HK-2 (cell line): ENCODE measurements at regions not wholly inside any gene's neighbourhood (a gene's known extent, or its start where the extent isn't known, plus 50 kb on each side); places are given as distances from the start of the nearest gene placed in this dataset.
"Not testable (repeated sequence)": the region's sequence is repeated elsewhere in the genome, so short reads cannot be mapped to it uniquely, and the experiment has no call there.

Source experiments
- DNase-seq: peaks from one replicate; pipeline ENCODE4 v3.0.0-alpha.2; 2018; ENCODE audit not compliant: unreplicated experiment

- no peak for DNase-seq
These were observed 65.1 kb downstream of the SPRY4 start for GRCh38 chr5:142259758-142260157.

DNA sequence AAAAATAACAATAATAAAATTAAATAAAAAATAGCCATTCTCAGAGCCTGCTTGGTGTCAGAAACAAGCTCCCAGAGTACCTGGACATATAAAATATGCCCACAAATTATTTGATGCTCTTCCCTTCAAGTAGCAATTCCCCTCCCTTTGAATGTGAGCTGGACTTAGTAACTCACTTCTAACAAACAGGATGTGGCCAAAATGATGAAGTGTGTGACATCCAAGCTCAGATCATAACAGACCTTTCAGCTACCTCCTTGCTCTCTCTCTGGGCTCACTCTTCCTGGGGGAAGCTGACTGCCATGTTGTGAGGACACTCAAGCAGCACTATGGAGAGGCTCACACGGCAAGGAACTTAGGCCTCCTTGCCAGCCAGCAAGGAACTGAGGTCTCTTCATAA lies 69.0 kb downstream of the SPRY4 start:
- DNase-seq: no peak

DNA sequence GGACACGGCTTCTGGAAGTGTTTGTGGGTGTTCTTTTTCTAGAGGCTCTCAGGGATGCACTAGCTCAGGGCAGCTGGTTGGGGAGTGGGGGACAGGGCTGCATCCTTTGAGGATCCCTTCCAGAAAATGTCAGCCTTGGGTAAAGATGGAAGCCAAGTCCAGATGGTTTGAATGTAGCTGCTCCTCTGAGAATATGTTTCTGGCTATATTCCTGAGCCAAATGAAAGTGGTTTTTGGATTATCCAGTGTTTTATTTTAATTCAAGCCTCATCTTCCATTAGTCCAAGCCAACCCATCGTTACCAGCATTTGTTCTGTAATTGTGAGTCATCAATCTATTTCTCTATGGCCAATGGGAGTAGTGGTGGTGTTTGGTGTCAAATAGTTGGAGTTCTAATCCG lies 70.4 kb downstream of the SPRY4 start:
- DNase-seq: no peak

DNA sequence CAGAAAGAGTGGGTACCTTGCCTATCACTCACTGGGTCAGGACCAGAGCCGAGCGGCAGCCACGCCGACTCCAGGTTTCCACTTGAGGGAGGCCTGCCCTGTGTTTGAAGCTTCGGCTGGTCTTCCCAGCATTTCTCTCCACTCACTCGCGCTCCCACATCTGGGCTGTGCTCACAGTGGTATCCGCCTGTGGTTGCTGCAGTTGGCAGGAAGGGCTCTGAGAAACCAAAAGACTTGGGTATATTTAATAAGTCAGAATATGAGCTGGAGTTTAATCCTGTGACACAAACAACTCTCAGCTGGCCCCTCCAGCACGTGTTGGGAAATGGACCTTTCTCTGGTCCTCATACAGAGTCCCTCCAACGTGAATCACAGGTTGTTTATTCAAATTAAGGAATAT lies 70.9 kb downstream of the SPRY4 start:
- no peak for DNase-seq

DNA sequence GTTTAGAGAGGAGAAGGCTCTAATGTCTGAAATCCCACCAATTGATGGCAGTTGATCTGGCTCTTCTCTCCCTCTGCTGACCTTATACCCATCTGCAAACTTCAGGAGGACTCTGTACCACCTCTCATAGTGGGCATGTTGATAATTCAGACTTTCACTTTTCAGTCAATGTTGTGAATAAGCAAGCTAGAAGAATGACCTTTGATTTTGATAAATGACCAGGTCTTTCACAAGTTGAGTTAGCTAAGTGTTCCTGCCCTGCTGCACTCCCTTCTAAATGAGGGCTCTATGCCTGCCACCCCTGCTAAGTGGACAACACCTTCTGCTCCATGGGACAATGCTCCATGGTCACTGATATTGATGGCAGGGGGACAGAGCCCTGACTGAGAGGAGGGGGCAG lies 74.7 kb downstream of the SPRY4 start:
- no peak for DNase-seq

DNA sequence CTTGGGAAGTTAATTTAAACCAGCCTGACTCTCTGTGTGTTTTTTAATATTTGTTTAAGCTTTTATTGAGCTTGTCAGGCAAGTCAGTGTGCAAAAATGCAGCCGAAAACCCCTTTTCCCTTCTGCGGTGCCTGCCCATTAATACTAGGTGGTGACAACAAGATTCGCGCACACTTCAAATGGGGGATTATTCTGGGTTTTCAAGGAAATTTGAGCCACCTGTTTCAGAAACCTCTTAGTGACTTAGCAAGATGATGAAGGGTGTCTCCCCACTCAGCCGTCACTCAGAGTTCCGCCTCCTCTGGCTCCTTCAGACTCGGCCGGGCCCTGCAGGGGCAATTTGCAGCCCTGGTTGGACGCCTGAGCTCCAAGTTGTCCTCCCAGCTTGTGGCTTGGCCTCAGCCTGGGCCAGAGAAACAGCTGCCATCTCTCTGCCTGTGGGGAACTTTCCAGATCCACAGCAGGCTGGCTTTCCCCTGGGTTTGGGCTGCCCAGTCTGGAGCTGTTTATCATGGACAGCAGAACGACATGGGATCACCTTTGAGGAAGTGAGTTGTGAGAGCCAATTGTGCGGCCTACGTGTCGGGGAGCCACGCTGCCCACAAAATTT lies 75.9 kb downstream of the SPRY4 start:
- no peak for DNase-seq

GRCh38 chr5:142246258-142246657 lies 78.6 kb downstream of the SPRY4 start:
- DNase-seq: no peak

- no peak for DNase-seq
These were observed 79.0 kb downstream of the SPRY4 start for GRCh38 chr5:142245786-142246185.

GRCh38 chr5:142244440-142244839 lies 80.4 kb downstream of the SPRY4 start:
- DNase-seq: no peak

- DNase-seq: no peak
These were observed 82.5 kb downstream of the SPRY4 start for GRCh38 chr5:142242272-142242671.

DNA sequence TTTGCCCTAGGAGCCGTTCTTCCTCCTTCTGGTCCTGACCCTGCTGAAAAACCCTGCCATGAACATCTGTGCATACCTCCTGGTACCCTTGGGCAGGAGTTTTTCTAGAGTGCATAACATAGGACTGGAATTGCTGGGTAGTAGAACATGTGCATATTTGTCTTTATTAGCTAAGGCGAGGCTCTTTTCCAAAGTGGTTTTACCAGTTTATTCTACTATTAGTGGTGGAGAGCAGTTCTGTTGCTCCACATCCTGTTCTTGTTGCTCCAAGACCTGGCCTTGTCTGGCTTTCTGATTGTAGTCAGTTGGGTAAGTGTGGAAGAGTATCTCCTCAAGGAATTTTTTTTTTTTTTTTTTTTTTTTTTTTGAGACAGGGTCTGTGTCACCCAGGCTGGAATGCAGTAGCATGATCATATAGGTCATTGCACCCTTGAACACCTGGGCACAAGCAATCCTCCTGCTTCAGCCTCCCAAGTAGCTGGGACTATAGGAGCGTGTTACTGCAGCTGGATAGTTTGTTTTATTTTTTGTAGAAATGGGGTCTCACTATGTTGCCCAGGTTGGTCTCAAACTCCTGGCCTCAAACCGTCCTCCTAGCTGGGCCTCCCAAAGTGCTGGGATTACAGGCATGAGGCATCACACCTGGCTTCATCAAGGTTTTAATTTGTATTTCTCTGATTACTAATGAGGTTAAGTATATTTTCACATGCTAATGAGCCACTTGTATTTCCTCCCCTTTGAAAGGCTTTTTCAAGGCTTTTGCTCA lies 85.2 kb downstream of the SPRY4 start:
- DNase-seq: no peak

DNA sequence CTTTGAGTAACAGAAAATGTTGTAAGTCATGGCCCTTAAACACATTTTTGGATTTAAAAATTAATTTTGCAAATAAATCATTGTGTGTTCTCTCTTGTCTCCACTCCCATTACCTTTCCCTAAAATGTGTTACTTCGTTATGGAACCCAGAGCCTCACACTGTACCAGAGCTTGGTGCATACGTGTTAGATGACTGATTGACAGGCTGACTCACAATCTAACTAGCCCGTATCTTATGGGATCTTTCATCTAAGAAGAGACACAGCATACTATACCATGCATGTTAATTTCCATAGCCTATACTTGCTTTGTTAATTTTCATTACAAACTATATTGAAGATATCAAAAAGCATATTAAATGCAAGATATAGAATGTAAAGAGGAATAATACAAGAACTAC lies 87.1 kb downstream of the SPRY4 start:
- no peak for DNase-seq

- DNase-seq: not testable (repeated sequence)
These were observed 88.0 kb downstream of the SPRY4 start for GRCh38 chr5:142236673-142237290.

- no peak for DNase-seq
These were observed 88.8 kb downstream of the SPRY4 start for GRCh38 chr5:142235870-142236672.

GRCh38 chr5:142235050-142235797 lies 89.6 kb downstream of the SPRY4 start:
- DNase-seq: no peak

DNA sequence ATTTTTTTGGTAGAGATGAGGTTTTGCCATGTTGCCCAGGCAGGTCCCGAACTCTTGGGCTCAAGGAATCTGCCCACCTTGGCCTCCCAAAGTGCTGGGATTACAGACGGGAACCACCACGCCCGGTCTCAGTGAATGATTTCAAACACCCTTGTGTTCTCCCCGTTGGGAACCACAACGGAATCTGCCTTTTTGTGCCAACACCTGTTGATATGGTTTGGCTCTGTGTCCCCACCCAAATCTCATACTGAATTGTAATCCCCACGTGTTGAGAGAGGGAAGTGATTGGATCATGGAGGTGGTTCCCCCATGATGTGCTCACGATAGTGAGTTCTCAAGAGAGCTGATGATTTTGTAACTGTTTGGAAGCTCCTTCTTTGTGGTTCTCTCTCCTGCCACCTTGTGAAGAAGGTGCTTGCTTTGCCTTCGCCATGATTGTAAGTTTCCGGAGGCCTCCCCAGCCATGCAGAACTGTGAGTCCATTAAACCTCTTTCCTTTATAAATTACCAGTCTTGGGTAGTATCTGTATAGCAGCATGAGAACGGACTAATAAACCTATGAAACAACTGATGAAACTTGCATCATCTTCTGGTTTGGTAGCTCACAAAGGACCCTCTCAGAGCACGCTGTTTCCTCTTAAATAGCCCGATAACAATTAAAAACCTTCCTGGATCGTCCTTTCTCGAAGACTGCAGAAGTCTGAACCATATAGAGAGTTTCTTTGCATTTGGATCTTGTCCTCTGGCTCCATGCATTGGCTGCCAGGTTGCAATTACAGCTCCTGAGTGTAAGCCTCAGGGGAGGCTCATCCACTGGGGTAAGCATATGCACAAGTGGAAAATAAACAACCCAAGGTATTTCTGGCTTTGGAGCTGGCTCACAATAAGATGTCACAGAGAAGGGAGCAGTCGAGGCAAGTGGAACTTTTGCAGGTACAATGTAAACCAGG lies 91.5 kb downstream of the SPRY4 start:
- no peak for DNase-seq

GRCh38 chr5:142230949-142231348 lies 93.9 kb downstream of the SPRY4 start:
- DNase-seq: not testable (repeated sequence)

GRCh38 chr5:142225141-142225540 lies 99.7 kb downstream of the SPRY4 start:
- no peak for DNase-seq

DNA sequence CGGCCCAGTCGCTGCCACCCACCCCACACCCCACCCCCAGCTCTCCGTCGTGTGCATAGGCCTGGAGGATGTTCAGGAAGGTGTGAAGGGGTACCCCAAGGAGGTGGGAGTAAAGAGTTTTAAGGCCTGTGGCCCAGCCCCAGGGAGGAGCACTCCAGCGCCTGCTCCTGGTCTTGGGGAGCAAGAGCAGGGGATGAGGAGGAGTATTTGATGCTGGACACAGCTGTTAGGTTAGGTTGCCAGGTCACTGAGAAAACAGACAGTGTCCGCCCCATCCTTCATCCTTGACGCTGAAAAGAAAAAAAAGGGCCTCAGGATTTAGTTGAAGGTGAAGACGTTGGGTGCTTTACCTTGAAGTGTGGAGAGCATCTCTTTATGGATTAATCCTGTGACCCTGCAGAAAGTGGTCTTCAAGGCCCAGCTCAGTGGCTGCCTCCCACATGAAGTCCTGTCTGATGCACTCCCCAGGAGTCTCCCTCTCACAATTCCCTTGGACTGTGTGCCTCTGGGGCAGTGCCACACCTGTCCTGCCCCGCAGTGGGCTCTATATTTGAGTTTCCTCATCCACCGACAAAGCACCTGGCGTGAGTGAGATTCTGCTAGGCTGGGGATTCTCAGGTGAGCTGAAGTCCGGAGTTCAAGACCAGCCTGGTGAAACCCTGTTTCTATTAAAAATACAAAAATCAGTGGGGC lies 101.8 kb downstream of the SPRY4 start:
- no peak for DNase-seq
